Smooth muscle cell of the brain vasculature (primary cell): ENCODE measurements at regions not wholly inside any gene's neighbourhood (a gene's known extent, or its start where the extent isn't known, plus 50 kb on each side); places are given as distances from the start of the nearest gene placed in this dataset.
"Not testable (repeated sequence)": the region's sequence is repeated elsewhere in the genome, so short reads cannot be mapped to it uniquely, and the experiment has no call there.

Experiments used
- DNase-seq: peaks from one replicate; pipeline ENCODE4 v3.0.0-alpha.2; 2012; ENCODE audit warnings: low read depth, low spot score

DNA sequence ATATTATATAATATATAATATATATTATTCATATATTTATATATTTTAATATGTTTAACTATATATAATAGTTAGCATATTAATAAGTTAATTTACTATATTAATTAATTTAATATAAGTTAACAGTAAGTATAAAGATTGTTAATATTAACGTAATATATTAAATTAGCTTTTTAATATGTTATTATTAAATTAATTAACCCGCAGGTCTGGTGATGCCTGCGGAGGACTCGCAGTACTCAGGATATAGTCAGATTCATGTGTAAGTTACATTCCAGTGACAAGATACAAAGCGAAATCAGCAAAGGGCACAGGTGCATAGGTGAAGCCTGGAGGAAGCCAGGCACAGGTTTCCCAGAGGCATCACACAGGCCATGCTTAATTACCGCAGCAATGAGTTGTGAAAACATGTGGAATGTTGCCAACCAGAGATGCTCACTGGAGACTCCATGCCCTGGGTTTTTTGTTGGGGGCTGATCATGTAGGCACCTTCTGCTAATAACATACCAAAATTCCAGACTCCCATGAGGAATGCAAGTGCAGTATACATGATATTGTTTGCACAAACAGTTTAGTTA lies 130.4 kb upstream of the MPHOSPH6 start:
- DNase-seq, result no peak

DNA sequence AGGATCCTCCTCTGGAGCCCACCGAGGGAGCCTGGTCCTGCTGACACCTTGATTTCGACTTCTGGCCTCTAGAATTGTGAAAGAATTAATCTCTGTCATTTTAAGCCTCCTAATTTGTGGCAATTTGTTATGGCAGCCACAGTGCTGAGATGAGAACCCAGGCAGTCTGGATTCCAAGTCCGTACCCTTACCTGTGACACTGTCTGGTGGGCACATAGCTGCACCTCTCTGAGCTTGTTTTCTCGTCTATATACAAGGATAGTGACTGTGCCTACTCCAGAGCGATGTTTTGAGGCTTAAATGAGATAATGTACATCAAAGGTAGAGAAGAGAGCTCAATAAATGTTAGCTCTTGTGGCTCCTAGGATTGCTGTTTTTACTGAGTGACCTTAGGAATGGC lies 128.4 kb upstream of the MPHOSPH6 start:
- no peak for DNase-seq

DNA sequence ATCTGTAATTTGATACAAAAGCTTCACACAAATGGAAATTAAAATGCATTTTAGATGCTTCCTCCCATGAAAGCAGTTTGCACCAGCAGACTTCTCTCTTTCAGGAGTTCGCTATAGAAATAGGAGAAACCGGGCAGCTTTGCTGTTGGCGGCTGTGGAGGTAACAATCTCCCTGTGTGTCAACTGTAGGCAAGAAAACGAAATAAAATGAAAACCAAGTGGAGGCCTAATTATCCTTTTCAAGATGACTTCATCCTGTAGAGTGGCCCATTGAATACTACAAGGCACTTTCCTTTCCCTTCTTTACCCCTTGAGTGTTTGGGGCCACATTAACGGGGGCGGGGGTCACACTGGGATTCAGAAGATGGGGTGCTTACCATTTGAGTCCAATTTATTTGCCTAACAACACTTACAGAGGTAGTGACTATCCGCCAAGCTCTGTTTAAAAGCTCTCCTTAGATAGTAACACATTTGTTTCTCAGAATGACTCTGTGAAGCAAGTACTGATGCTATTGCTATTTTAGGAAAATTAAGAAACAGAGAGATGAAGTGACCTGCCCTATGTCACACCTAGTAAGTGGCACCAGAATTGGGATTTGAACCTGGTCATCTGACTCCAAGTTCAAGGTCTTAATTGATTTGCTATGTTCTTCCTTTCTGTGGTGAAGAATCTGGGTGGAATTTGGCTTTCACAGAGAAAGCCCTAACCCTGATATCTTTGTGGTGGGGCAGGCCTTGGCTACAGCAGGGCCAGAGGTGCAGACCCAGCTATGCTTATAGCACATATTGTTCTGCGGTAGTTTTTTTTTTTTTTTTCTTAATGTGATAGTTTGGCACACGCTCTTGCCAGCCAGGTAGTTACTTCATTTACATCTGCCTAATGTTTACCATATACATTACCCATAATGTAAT lies 125.5 kb upstream of the MPHOSPH6 start:
- no peak for DNase-seq

DNA sequence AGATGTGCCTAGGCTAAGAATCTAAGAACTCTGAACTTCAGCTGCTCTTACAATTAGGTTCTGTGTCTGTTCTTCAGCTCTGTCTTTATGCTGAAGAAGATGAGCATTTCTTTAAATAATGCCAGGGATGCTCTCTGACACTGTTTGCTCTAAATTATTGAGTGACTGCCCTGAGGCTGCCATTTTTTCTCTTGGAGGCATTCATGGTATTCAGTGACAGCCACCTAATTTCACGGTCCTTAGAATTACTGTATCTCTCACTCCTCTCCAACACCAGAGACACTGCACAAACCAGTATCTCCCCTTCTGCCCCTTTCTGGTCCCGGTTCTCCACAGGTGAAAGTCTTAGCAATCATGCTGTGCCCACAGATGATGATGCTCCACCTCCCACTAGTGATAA lies 123.6 kb upstream of the MPHOSPH6 start:
- DNase-seq, result no peak

DNA sequence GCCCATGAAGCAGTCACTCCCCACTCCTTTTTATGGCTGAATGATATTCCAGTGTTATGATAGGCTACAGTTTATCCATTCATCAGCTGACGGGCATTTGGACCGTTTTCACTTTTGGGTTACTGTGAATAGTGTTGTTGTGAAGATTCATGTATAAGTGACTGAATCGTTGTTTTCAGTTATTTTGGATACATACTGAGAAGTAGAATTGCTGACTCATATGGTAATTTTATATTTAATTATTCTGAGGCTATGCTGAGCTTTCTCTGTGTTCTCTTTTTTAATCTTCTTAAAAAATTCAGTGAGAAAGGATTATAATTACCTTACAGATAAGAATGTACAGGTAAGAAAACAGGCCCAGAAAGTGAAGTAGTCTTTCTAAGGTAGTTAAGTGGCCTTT lies 117.9 kb upstream of the MPHOSPH6 start:
- no peak for DNase-seq

DNA sequence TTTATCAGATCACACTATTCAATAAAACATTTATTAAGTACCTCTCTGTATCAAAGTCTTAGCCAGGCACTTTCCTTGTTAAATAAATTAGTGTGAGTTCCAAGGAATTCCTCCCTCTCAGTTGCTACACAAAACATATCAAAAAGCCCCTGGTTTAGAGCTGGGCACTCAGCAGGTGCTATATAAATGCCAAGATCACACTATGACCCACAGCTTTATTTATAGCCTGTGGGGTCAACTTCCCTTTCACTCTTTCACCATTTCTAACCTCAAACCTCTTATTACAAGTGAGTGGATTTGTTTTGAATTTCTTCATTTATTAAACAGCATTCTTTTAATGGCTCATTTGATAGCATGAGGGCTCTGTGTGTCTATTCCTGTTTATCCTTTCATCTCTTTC lies 112.6 kb upstream of the MPHOSPH6 start:
- DNase-seq, result no peak

DNA sequence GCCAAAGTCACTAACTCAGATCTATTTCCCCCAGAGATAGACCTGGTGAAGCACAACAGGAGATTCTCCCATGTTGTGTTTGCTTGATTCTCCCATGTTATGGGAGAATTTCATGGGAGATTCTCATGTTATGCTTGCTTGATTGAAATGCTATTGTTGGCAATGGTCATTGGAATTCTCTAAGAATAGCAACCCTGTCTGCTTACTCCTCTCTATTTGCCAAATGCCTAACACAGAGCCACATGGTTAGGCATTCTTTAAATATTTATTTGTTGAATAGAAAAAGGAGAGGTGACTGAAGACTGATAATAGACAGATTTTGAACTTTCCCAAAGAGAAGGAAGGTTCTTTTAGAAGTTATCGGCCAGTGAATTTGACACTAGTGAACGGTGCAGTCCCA lies 111.5 kb upstream of the MPHOSPH6 start:
- DNase-seq, result no peak

DNA sequence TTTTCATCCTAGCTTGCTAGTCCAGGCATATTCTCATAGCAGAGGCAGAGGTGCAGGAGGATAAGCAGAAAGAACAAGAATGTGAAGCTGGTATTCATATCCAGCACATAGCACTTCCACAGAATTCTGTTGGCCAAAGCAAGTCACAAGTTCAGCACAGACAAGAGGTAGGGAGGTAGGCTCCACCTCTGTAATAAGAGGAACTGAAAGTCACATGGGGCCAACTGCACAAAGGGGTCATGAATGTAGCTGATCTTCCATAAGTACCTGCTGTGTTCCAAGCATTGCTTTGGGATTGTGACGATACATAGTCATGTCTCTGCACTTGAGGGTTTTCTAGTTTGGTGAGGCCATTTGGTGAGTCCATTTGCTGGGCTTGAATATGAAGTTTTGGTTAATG lies 110.8 kb upstream of the MPHOSPH6 start:
- no peak for DNase-seq

DNA sequence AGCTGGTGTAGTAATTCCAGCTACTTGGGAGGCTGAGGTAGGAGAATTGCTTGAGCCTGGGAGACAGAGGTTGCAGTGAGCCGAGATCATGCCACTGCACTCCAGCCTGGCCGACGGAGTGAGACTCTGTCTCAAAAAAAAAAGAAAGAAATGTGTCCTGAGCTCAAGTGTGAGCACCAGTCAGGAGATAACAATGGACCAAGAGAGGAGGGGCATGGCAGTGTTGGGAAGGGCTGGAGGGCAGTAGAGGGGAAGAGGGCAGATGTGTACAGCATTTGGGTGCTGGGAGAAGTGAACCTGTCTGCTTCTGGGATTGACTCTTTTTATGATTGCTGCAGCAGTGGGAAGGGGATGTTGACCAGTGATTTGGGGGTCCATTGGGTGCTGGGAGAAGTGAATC lies 105.3 kb upstream of the MPHOSPH6 start:
- not testable (repeated sequence) for DNase-seq

DNA sequence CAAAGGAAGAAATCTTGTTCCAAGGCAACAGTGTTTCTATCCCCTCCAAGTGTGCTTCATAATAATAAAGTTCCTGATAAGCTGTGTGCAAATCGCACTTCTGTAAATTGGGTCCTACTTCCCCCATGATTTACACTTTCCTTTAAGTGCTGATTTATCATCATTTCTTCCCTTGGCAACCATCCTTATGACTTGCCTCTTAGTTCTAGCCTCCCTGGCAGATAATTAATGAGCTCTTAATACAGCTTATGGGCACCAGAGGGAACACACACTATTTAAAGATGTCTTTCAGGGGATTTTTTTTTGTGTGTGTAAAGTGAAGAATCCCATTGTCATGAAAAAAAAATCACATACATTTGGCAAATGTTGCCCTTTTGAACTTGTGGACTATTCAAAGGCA lies 101.6 kb upstream of the MPHOSPH6 start:
- DNase-seq, result no peak

DNA sequence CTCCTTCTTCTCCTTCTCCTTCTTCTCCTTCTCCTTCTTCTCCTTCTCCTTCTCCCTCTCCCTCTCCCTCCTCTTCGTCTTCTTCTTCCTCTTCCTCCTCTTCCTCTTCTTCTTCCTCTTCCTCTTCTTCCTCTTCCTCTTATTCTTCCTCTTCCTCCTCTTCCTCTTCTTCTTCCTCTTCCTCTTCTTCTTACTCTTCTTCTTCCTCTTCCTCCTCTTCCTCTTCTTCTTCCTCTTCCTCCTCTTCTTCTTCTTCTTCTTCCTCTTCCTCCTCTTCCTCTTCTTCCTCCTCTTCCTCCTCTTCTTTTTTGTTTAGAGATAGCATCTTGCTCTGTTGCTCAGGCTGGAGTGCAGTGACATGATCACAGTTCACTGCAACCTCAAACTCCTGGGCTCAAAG lies 97.7 kb upstream of the MPHOSPH6 start:
- not testable (repeated sequence) for DNase-seq

DNA sequence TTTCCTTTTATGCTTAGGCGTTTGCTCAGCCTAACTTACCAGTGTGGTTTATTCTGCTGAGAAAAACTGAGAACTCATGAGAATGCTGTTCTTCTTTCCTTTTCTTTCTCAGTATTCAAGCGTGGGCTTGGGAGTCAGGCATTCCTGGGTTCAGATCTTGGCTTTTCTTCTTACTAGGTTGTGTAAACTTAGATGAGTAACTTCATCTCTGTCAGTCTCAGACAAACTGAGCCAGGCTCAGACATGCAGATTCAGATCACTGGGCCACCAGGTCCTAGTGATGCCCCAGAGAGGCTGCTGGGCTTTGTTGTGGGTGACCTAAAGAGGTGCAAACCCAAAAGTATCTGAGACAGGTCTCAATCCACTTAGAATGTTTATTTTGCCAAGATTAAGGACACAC lies 95.8 kb upstream of the MPHOSPH6 start:
- no peak for DNase-seq

DNA sequence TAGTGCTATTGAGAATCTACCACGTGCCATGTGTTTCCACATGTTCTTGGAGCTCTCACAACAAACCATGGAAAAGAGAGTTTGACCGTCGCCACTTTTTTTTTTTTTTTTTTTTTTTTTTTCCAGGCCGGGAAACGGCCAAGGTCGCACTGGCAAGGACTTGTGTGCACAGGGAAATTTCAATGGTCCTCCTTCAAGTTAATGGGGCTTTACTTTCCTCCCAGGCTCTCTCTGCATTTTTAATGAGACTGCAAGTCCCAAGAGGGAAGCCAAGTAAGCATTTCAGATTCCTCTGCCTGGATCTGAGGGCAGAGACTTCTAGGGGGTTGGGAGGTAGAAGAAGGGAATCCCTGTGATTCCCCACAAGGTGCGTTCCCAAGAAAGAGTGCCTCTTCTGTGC lies 94.7 kb upstream of the MPHOSPH6 start:
- no peak for DNase-seq

DNA sequence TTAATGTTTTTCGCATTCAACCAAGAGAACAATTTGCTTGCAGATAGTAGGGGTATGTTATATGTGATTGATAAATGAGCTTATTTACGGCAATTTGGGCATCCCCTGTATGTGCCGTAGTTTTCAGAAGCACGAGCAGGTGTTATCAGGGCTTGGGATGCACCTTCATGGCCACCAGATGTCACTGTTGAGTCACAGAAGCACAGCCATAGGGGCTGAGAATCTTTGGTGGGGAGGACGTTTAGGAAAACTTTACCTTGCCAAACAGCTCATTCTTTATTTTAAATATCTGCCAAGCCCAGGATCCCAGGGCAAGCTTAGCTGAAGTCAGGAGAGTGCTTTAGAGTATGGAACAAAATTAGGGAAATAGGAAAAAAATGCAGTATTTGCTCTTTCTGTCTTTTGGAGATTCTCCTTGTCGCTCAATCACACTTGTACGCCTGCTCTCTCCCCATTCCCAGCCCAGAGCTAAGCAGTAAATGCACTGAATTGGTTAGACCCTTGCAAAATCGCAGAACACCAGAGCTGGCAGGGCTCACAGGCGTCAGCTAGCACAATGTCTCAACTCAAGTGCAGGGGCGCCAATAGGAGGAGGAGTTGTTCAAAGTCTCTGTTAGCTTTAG lies 93.6 kb upstream of the MPHOSPH6 start:
- peak; percentile 7 for DNase-seq

DNA sequence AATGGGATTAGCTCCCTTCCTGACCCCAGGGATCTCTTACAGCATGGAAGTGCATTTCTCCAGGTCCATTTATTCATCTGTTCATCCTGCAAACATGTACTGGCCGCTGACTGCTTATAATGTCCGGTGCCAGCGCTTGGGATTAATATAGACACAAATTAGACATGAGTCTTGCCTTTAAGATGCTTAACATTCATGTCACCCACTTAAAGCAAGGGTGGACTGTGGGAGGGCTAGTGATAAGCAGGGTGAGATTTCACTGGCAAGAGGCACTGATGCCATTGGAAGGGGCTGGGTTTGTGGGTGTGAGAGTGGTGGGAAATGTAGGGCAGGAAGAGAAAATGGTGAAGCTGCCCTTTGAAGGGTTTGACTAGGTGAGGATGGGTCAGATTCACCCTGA lies 92.2 kb upstream of the MPHOSPH6 start:
- no peak for DNase-seq

DNA sequence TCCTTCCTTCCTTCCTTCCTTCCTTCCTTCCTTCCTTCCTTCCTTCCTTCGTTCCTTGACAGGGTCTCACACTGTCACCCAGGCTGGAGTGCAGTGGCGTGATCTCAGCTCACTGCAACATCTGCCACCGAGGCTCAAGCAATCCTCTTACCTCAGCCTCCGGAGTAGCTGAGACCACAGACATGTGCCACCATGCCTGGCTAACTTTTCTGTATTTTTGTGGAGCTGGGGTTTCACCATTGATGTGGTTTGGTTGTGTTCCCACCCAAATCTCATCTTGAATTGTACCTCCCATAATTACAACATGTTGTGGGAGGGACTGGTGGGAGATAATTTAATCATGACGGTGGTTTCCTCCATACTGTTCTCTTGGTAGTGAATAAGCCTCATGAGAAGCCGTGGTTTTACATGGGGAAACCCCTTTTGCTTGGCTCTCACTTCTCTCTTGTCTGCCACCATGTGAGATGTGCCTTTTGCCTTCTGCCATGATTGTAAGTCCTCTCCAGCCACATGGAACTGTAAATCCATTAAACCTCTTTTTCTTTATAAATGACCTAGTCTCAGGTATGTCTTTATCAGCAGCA lies 90.3 kb upstream of the MPHOSPH6 start:
- no peak for DNase-seq

DNA sequence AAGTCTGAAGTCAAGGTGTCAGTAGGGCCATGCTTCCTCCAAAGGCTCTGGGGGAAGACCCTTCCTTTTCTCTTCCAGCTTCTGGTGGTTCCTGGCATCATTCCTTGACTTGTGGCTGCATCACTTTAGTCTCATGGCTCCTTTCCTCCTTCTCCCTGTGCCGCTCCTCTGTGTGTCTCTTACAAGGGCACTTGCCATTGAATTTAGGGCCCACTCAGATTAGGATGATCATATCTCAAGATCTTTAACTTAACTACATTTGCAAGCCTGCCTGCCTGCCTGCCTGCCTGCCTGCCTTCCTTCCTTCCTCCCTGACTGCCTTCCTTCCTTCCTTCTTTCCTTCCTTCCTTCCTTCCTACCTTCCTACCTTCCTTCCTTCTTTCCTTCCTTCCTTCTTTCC lies 89.7 kb upstream of the MPHOSPH6 start:
- no peak for DNase-seq

DNA sequence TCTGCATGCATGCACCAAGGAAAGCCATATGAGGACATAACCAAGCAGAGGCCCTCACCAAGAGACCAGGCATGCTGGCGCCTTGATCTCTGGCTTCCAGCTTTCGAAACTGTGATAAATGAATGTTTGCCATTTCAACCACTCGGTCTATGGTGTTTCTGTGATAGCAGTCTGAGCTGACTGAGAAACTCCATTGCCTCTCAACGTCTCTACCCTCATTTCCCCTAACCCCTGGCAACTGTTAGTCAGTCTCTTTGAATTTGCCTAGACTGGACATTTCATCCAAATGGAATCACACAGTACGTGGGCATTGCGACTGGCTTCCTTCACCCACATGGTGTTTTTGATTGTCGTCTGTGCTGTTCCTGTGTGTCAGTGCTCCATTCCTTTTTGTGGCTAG lies 88.0 kb upstream of the MPHOSPH6 start:
- no peak for DNase-seq

DNA sequence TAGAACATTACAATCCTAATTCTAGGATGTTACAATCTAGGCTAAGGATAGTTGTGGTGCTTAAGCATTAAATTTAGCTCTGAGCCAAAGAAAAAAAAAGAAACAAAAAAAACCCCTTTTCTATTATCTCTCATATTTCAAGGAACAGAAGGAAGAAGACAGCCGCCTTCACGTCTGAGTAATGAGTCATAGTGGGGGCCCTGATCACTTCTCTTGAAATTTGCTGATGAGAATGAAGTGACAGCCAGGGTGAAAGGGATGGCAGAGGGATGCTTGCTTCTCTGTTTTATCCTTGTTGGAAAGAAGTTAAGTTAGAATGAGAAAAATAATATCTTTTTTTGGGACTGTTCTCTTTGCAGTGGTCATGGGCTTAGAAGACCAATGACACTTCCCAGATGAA lies 82.6 kb upstream of the MPHOSPH6 start:
- DNase-seq, result no peak

DNA sequence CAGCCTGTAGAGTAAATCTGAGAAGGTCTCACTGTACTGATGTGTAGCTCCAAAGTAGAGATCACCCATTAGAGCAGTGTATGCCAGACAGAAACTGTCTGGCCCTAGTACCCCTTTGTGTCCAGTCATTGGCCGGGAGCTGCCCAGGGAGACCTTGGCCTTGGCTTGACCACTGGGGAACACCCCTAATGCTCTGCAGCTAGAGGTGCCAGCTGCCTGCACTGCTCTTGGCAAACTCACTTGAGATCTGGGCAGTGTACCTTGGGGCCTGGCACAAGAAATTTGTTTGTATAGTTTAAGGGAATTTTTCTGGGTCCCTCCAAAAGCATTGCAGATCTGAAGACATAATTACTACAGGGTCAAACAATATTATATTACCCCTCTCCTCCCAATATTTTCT lies 78.7 kb upstream of the MPHOSPH6 start:
- DNase-seq, result no peak

DNA sequence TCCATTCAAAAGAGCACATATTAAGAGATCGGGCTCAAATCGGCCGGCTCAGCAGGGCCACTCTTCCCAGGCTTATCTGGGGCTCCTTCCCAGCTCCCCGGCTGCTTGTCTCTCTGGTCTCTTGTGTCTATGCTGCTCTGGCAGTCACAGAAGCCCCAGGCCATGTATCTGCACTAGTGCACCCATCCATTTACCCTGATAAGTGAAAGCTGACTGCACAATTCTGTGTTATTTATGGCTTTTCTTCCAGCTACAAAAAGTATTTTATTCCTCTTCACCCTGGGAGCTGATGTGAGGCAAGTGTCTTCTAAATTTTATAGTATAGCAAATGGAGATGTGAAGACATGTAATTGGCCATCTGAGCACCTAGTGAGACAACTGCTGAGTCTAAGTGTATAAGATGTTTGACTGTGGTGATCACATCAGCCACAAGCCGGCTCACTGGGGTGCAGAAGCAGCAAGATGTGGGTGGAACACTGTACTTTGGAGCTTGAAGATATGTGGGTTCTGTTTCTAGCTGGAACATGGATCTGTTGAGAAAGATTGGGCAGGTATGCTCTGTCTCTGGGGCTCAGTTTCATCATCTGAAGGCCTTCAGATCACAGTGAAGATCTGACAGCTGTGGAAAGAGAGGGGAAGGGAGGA lies 78.1 kb upstream of the MPHOSPH6 start:
- DNase-seq, result no peak

DNA sequence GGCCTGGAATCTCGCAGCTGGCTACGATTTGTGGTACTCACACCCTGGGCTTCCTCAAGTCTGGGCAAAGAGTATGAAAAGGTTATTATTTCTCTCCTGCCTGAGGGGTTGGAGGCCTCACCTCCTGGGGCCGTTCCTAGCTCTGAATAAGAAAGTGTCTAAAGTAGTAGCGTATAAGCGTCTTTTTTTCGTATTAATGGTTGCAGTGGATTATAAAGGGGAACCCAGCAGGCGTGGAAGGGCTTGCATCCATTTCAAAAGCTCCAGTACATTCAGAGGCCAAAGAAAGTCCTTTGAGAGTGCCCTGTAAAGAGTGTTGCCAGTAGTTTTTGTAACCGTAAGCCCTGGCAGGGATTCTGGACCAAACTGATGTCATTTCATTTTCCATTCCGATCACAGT lies 72.2 kb upstream of the MPHOSPH6 start:
- no peak for DNase-seq
